IMR-90 (cell line): ENCODE measurements at regions not wholly inside any gene's neighbourhood (a gene's known extent, or its start where the extent isn't known, plus 50 kb on each side); places are given as distances from the start of the nearest gene placed in this dataset.

ENCODE experiments used
- ATAC-seq: fragments of 200-7000 bp; cut with Tn5 transposase; 2 replicates; pipeline ENCODE4 v1.9.1; 2020; ENCODE audit warnings: low read depth, mild to moderate bottlenecking, moderate library complexity
- BruUV-seq: library from RNA; stranded (reverse); fragments of 400-500 nt; replicated peaks from 2 replicates; lab custom pipeline; 2021; lab: Mats Ljungman, UMichigan
- CTCF ChIA-PET: fragments of 300-600 bp; formaldehyde crosslinking; extraction: SDS; loops from one replicate; lab custom pipeline; 2021; ENCODE audit warnings: antibody characterized with exemption; lab: Yijun Ruan, JAX
- POLR2A ChIA-PET: fragments of 300-600 bp; sonication (Branson Sonifier 250); formaldehyde crosslinking; loops from one replicate; lab custom pipeline; 2022; ENCODE audit warnings: antibody characterized with exemption; ENCODE audit not compliant: unreplicated experiment; lab: Charles Lee
- DNase-seq: peaks from one replicate; pipeline ENCODE4 v3.0.0; 2013
- H2AFZ ChIP-seq: replicated peaks from 2 replicates; pipeline ENCODE3; 2013; ENCODE audit warnings: low read length, mild to moderate bottlenecking; ENCODE audit not compliant: poor library complexity
- H2AK5ac ChIP-seq: 2 replicates; pipeline ENCODE4 v1.6.1; 2013; ENCODE audit warnings: low read depth, low read length, inconsistent platforms
- H2AK9ac ChIP-seq: replicated peaks from 2 replicates; pipeline ENCODE3; 2013; ENCODE audit warnings: mild to moderate bottlenecking, low read depth, low read length, moderate library complexity; ENCODE audit not compliant: poor library complexity
- H2BK120ac ChIP-seq: 2 replicates; pipeline ENCODE4 v1.6.1; 2013; ENCODE audit warnings: low read depth, low read length, inconsistent platforms
- H2BK15ac ChIP-seq: 3 replicates; pipeline ENCODE4 v1.6.1; 2013; ENCODE audit warnings: low read depth, low read length, inconsistent platforms
- H2BK20ac ChIP-seq: 2 replicates; pipeline ENCODE4 v1.6.1; 2013; ENCODE audit warnings: low read depth, mild to moderate bottlenecking, inconsistent platforms, low read length, moderate library complexity
- H2BK5ac ChIP-seq: 2 replicates; pipeline ENCODE4 v1.6.1; 2013; ENCODE audit warnings: mild to moderate bottlenecking, low read depth, low read length, inconsistent platforms; ENCODE audit not compliant: poor library complexity, severe bottlenecking
- H3K14ac ChIP-seq: replicated peaks from 2 replicates; pipeline ENCODE4 v1.6.1; 2013; ENCODE audit warnings: low read depth, low read length, inconsistent platforms
- H3K18ac ChIP-seq: 2 replicates; pipeline ENCODE4 v1.6.1; 2013; ENCODE audit warnings: low read depth, low read length, control low read depth
- H3K23ac ChIP-seq: 2 replicates; pipeline ENCODE4 v1.6.1; 2013; ENCODE audit warnings: low read depth, low read length, inconsistent platforms
- H3K27ac ChIP-seq: 2 replicates; pipeline ENCODE4 v1.5.1; 2013; ENCODE audit warnings: mild to moderate bottlenecking, control low read depth, low read length; ENCODE audit not compliant: insufficient read depth
- H3K27me3 ChIP-seq: 2 replicates; pipeline ENCODE4 v1.6.1; 2013; ENCODE audit warnings: low read length; ENCODE audit not compliant: control insufficient read depth, insufficient read depth
- H3K36me3 ChIP-seq: 2 replicates; pipeline ENCODE4 v1.6.1; 2013; ENCODE audit warnings: low read length, mixed read lengths; ENCODE audit not compliant: control insufficient read depth, insufficient read depth
- H3K4ac ChIP-seq: 2 replicates; pipeline ENCODE4 v1.6.1; 2013; ENCODE audit warnings: low read depth, low read length, inconsistent platforms
- H3K4me1 ChIP-seq: 2 replicates; pipeline ENCODE4 v1.6.1; 2013; ENCODE audit warnings: low read length, mixed read lengths; ENCODE audit not compliant: control insufficient read depth, insufficient read depth
- H3K4me2 ChIP-seq: 2 replicates; pipeline ENCODE4 v1.6.1; 2013; ENCODE audit warnings: low read depth, mild to moderate bottlenecking, control low read depth, low read length, moderate library complexity
- H3K4me3 ChIP-seq: 2 replicates; pipeline ENCODE4 v1.5.1; 2013; ENCODE audit warnings: low read depth, mild to moderate bottlenecking, control low read depth, low read length, moderate library complexity; ENCODE audit not compliant: insufficient read depth
- H3K56ac ChIP-seq: 2 replicates; pipeline ENCODE4 v1.6.1; 2013; ENCODE audit warnings: low read length, inconsistent platforms; ENCODE audit not compliant: insufficient read depth; ENCODE audit errors: extremely low read depth
- H3K79me1 ChIP-seq, 2 experiments: 2 replicates each; pipeline ENCODE4 v1.6.1; 2013; ENCODE audit warnings: low read length in 2 of 2, inconsistent platforms in 1 of 2, low read depth in 1 of 2
- H3K9ac ChIP-seq: 2 replicates; pipeline ENCODE4 v1.6.1; 2013; ENCODE audit warnings: low read depth, low read length, control low read depth
- H3K9me1 ChIP-seq: 2 replicates; pipeline ENCODE4 v1.6.1; 2013; ENCODE audit warnings: low read length, inconsistent platforms; ENCODE audit not compliant: insufficient read depth
- H3K9me3 ChIP-seq: 2 replicates; pipeline ENCODE4 v1.6.1; 2013; ENCODE audit warnings: low read length; ENCODE audit not compliant: control insufficient read depth, insufficient read depth
- H4K20me1 ChIP-seq: 2 replicates; pipeline ENCODE4 v1.6.1; 2013; ENCODE audit warnings: low read length, inconsistent platforms; ENCODE audit not compliant: insufficient read depth
- H4K5ac ChIP-seq: 2 replicates; pipeline ENCODE4 v1.6.1; 2013; ENCODE audit warnings: mild to moderate bottlenecking, low read depth, low read length, control low read depth
- H4K8ac ChIP-seq, 2 experiments: 2 replicates each; pipeline ENCODE4 v1.6.1; 2013; ENCODE audit warnings: low read depth in 2 of 2, low read length in 2 of 2, control low read depth in 1 of 2, inconsistent platforms in 1 of 2
- H4K91ac ChIP-seq: 2 replicates; pipeline ENCODE4 v1.6.1; 2013; ENCODE audit warnings: low read depth, low read length, inconsistent platforms; ENCODE audit not compliant: insufficient read depth
- CHD1 ChIP-seq: IDR thresholded peaks from 2 replicates; pipeline ENCODE4 v1.6.1; 2012; ENCODE audit warnings: low read depth, low read length, improper control_type of control experiment
- CTCF ChIP-seq: conservative IDR thresholded peaks from 2 replicates; pipeline ENCODE4 v1.5.1; 2012; ENCODE audit warnings: mild to moderate bottlenecking, low read depth, low read length, improper control_type of control experiment
- ELK1 ChIP-seq: fragments of 150-350 bp; IDR thresholded peaks from 2 replicates; pipeline ENCODE4 v1.6.1; 2016; ENCODE audit warnings: low read depth, mild to moderate bottlenecking, low read length, moderate library complexity, borderline replicate concordance
- MAFK ChIP-seq: IDR thresholded peaks from 2 replicates; pipeline ENCODE4 v1.6.1; 2012; ENCODE audit warnings: low read depth, low read length, improper control_type of control experiment
- NFE2L2 ChIP-seq: fragments of 150-350 bp; IDR thresholded peaks from 2 replicates; pipeline ENCODE4 v1.6.1; 2016; ENCODE audit warnings: low read depth, mild to moderate bottlenecking, low read length
- POLR2A ChIP-seq: IDR thresholded peaks from 2 replicates; pipeline ENCODE4 v1.6.1; 2012; ENCODE audit warnings: mild to moderate bottlenecking, low read depth, low read length
- RCOR1 ChIP-seq: IDR thresholded peaks from 2 replicates; pipeline ENCODE4 v1.6.1; 2012; ENCODE audit warnings: mild to moderate bottlenecking, low read length, improper control_type of control experiment; ENCODE audit not compliant: insufficient replicate concordance
- RFX5 ChIP-seq: IDR thresholded peaks from 2 replicates; pipeline ENCODE4 v1.8.0; 2012; ENCODE audit warnings: low read depth, mild to moderate bottlenecking, low read length, moderate library complexity
- USF2 ChIP-seq: fragments of 150-350 bp; IDR thresholded peaks from 2 replicates; pipeline ENCODE4 v1.6.1; 2017; ENCODE audit warnings: mild to moderate bottlenecking, antibody characterized with exemption, low read length, low read depth
- WGBS, 2 experiments: methylation state at CpG; one replicate each; pipeline versions ENCODE4 v1.1.5 to v1.1.7; 2013; ENCODE audit warnings: missing lambda C conversion rate in 2 of 2; ENCODE audit not compliant: insufficient read length in 1 of 2; ENCODE audit errors: extremely low coverage in 2 of 2; 5-methylcytosine and 5-hydroxymethylcytosine counted together
- dilution Hi-C: fragments of 300-500 bp; cut with HindIII; formaldehyde crosslinking; loops from one replicate; pipeline ENCODE4 v1.14.3; 2018; ENCODE audit warnings: low sequenced_read_pairs; ENCODE audit not compliant: unreplicated experiment
- in situ Hi-C: fragments of 300-500 bp; cut with MboI; formaldehyde crosslinking; loops from 3 replicates; pipeline ENCODE4 v1.14.3; 2019; ENCODE audit warnings: low sequenced_read_pairs, inconsistent platforms, mixed read lengths
- intact Hi-C: fragments of 100-400 bp; cut with micrococcal nuclease; formaldehyde crosslinking; loops from 2 replicates; pipeline ENCODE4 v1.10.0; 2022

GRCh38 chr17:63178530-63178929, 212.5 kb downstream of the TANC2 start:
- Histone ChIP-seq H2AFZ (no peak overlapping the region), H2BK15ac (peak overlapping the region; percentile 18; the same call in 1 of the 3 replicates), H3K18ac (peak overlapping the region; percentile 7; the same call in 1 of the 2 replicates), H3K4me2 (peak overlapping the region; percentile 90), H4K5ac (peak overlapping the region; percentile 14; the same call in 1 of the 2 replicates), H3K9me3 (no peaks in the 10 kb centered on the region), H2AK9ac (no peak overlapping the region), H3K36me3 (peaks cover 4% of the 10 kb centered on the region), H2BK20ac (peak overlapping the region; percentile 73), H3K4ac (peak overlapping the region; percentile 69; the same call in 1 of the 2 replicates), H4K8ac (peak overlapping the region in 1 of 2 experiments; percentile 28; a peak in 2 of 4 replicates), H3K27me3 (no peaks in the 10 kb centered on the region), H3K56ac (peak overlapping the region; percentile 62; the same call in 1 of the 2 replicates), H2AK5ac (no peak overlapping the region), H3K23ac (peak overlapping the region; percentile 49; the same call in 1 of the 2 replicates), H3K9ac (0 out of 2 replicates have a peak overlapping the region, but pooled peaks have one; percentile 13), H3K4me1 (peaks cover 8% of the 10 kb centered on the region; the same call in 1 of the 2 replicates), H3K14ac (peak overlapping the region; percentile 65; the same call in 1 of the 2 replicates), H3K27ac (peak overlapping the region; percentile 93), H2BK5ac (peak overlapping the region; percentile 76), H3K79me1 (peaks cover 36 to 55% of the 10 kb centered on the region in 2 experiments), H3K4me3 (peak overlapping the region; percentile 9; the same call in 1 of the 2 replicates), H2BK120ac (peak overlapping the region; percentile 78), H4K20me1 (no peaks in the 10 kb centered on the region; the same call in 1 of the 2 replicates), H4K91ac (peak overlapping the region; percentile 30; the same call in 1 of the 2 replicates), H3K9me1 (peaks cover 2% of the 10 kb centered on the region; the same call in 1 of the 2 replicates)
- POLR2A ChIA-PET: no interaction called here
- peak; percentile 74 for DNase-seq
- dilution Hi-C loops (no loop called here), in situ Hi-C loops (no loop called here), intact Hi-C loops (no loop called here)
- no TSS peak for BruUV-seq
- CTCF ChIA-PET: interaction anchor here (0.6 kb wide), 1 partner anchor 839 kb away, joined by 3 read pairs; no protein-coding TSS in a partner anchor
- WGBS, 2 experiments: no CpG with 5 or more reads among the region's 2 CpGs
- ATAC-seq: peak; percentile 90
- no peak for TF ChIP-seq USF2
- TF ChIP-seq CHD1: no peak
- no peak for TF ChIP-seq CTCF
- no peak for TF ChIP-seq MAFK
- no peak for TF ChIP-seq RFX5
- no peak for TF ChIP-seq POLR2A
- no peak for TF ChIP-seq RCOR1
- no peak for TF ChIP-seq ELK1
- TF ChIP-seq NFE2L2: no peak
